Naive thymus-derived CD4-positive, alpha-beta T cell (primary cell): ENCODE measurements at regions not wholly inside any gene's neighbourhood (a gene's known extent, or its start where the extent isn't known, plus 50 kb on each side); places are given as distances from the start of the nearest gene placed in this dataset.

Experiments used
- ATAC-seq: fragments of 150-1000 bp; cut with Tn5 transposase; 2 replicates; pipeline ENCODE4 v1.10.0; 2021; ENCODE audit warnings: mild to moderate bottlenecking, moderate library complexity
- CTCF ChIA-PET: fragments of 350-600 bp; sonication (Branson Sonifier 250); formaldehyde crosslinking; loops from one replicate; lab custom pipeline; 2021; ENCODE audit warnings: antibody characterized with exemption; lab: Charles Lee
- POLR2A ChIA-PET: fragments of 350-600 bp; sonication (Branson Sonifier 250); formaldehyde crosslinking; loops from one replicate; lab custom pipeline; 2021; ENCODE audit warnings: antibody characterized with exemption, inconsistent platforms; lab: Charles Lee
- DNase-seq, 9 donors: peaks; one replicate each; pipeline versions ENCODE4 v3.0.0 to v3.0.0-alpha.2; 2020 to 2022; ENCODE audit warnings: mixed read lengths in 1 of 9
- H3K27ac ChIP-seq: one replicate; pipeline ENCODE4 v1.7.0; 2013; ENCODE audit warnings: mild to moderate bottlenecking, low read depth, low read length, moderate library complexity
- H3K27me3 ChIP-seq, 2 donors: one replicate each; pipeline ENCODE4 v1.7.0; 2013; ENCODE audit warnings: low read length in 2 of 2, mild to moderate bottlenecking in 2 of 2, moderate library complexity in 2 of 2; ENCODE audit not compliant: control insufficient read depth in 2 of 2, insufficient read depth in 2 of 2
- H3K36me3 ChIP-seq, 3 experiments: 1 replicate in 2 of 3; 2 replicates in 1 of 3; pipeline ENCODE4 v1.7.0; 2013; ENCODE audit warnings: low read length in 3 of 3, mild to moderate bottlenecking in 3 of 3, moderate library complexity in 1 of 3; ENCODE audit not compliant: insufficient read depth in 3 of 3, control insufficient read depth in 2 of 3
- H3K4me1 ChIP-seq, 2 donors: one replicate each; pipeline ENCODE4 v1.7.0; 2013; ENCODE audit warnings: low read length in 2 of 2, mild to moderate bottlenecking in 2 of 2, moderate library complexity in 1 of 2; ENCODE audit not compliant: control insufficient read depth in 2 of 2, insufficient read depth in 2 of 2
- H3K4me3 ChIP-seq: 2 replicates; pipeline ENCODE4 v1.7.0; 2013; ENCODE audit warnings: mild to moderate bottlenecking, low read length
- H3K9me3 ChIP-seq, 3 experiments: 1 replicate in 2 of 3; 2 replicates in 1 of 3; pipeline ENCODE4 v1.7.0; 2013; ENCODE audit warnings: low read length in 3 of 3; ENCODE audit not compliant: control insufficient read depth in 2 of 3
- H3K27ac Mint-ChIP-seq, 9 donors: one replicate each; pipeline ENCODE4 v1.8.0; 2020 to 2022; ENCODE audit warnings: mixed read lengths in 9 of 9, mild to moderate bottlenecking in 8 of 9, moderate library complexity in 5 of 9, inconsistent platforms in 2 of 9
- H3K27me3 Mint-ChIP-seq, 5 donors: one replicate each; pipeline ENCODE4 v1.8.0; 2021 to 2022; ENCODE audit warnings: mixed read lengths in 5 of 5, mild to moderate bottlenecking in 1 of 5
- H3K36me3 Mint-ChIP-seq, 5 donors: one replicate each; pipeline ENCODE4 v1.8.0; 2020 to 2022; ENCODE audit warnings: mixed read lengths in 5 of 5, mild to moderate bottlenecking in 3 of 5, inconsistent platforms in 1 of 5
- H3K4me1 Mint-ChIP-seq, 7 donors: one replicate each; pipeline ENCODE4 v1.8.0; 2020 to 2022; ENCODE audit warnings: mixed read lengths in 7 of 7, mild to moderate bottlenecking in 3 of 7, inconsistent platforms in 1 of 7
- H3K4me3 Mint-ChIP-seq, 10 donors: one replicate each; pipeline ENCODE4 v1.8.0; 2020 to 2022; ENCODE audit warnings: mild to moderate bottlenecking in 10 of 10, mixed read lengths in 10 of 10, moderate library complexity in 6 of 10, inconsistent platforms in 2 of 10
- H3K9me3 Mint-ChIP-seq, 11 donors: one replicate each; pipeline ENCODE4 v1.8.0; 2020 to 2022; ENCODE audit warnings: mixed read lengths in 11 of 11, mild to moderate bottlenecking in 4 of 11, inconsistent platforms in 1 of 11, moderate library complexity in 1 of 11
- intact Hi-C, 2 donors: fragments of 100-400 bp; cut with micrococcal nuclease; formaldehyde crosslinking; loops; one replicate each; pipeline ENCODE4 v1.15.1; 2023

- Histone ChIP-seq H3K27ac (no peak overlapping the region), H3K36me3 (no peaks in the 10 kb centered on the region), H3K4me1 (no peaks in the 10 kb centered on the region), H3K9me3 (no peaks in the 10 kb centered on the region), H3K27me3 (no peaks in the 10 kb centered on the region), H3K4me3 (no peak overlapping the region)
- Mint-ChIP-seq H3K27ac (no peak overlapping the region), H3K36me3 (no peaks in the 10 kb centered on the region), H3K9me3 (peaks cover 0 to 4% (median 0%) of the 10 kb centered on the region in 11 donors), H3K27me3 (no peaks in the 10 kb centered on the region), H3K4me3 (no peak overlapping the region), H3K4me1 (no peaks in the 10 kb centered on the region)
- intact Hi-C loops, result no loop called here
- CTCF ChIA-PET, result no interaction called here
- no peak for ATAC-seq
- POLR2A ChIA-PET, result no interaction called here
- no peak for DNase-seq
Observed at GRCh38 chr6:55977959-55978665, 102.7 kb upstream of the BMP5 start.

- no peak for ATAC-seq
- Mint-ChIP-seq H3K27me3 (no peaks in the 10 kb centered on the region), H3K4me1 (no peaks in the 10 kb centered on the region), H3K4me3 (no peak overlapping the region), H3K27ac (no peak overlapping the region), H3K9me3 (peaks cover 0 to 2% (median 0%) of the 10 kb centered on the region in 11 donors), H3K36me3 (no peaks in the 10 kb centered on the region)
- H3K27me3 ChIP-seq, result no peaks in the 10 kb centered on the region
- POLR2A ChIA-PET, result no interaction called here
- H3K36me3 ChIP-seq, result no peaks in the 10 kb centered on the region
- H3K4me3 ChIP-seq, result no peak overlapping the region
- CTCF ChIA-PET, result no interaction called here
- intact Hi-C loops, result no loop called here
- no peak for DNase-seq
- H3K9me3 ChIP-seq, result no peaks in the 10 kb centered on the region
- H3K4me1 ChIP-seq, result no peaks in the 10 kb centered on the region
- no peak overlapping the region for H3K27ac ChIP-seq
Observed at GRCh38 chr6:55974688-55975087, 99.3 kb upstream of the BMP5 start.

- Histone ChIP-seq H3K27ac (no peak overlapping the region), H3K4me1 (no peaks in the 10 kb centered on the region), H3K9me3 (no peaks in the 10 kb centered on the region), H3K4me3 (no peak overlapping the region), H3K27me3 (no peaks in the 10 kb centered on the region), H3K36me3 (no peaks in the 10 kb centered on the region)
- ATAC-seq, result no peak
- no peak overlapping the region for H3K4me3 Mint-ChIP-seq
- no peak for DNase-seq
- H3K36me3 Mint-ChIP-seq, result no peaks in the 10 kb centered on the region
- intact Hi-C loops, result no loop called here
- ChIA-PET CTCF (no interaction called here), POLR2A (no interaction called here)
- no peak overlapping the region for H3K27ac Mint-ChIP-seq
- no peaks in the 10 kb centered on the region for H3K4me1 Mint-ChIP-seq
- H3K9me3 Mint-ChIP-seq, result peaks cover 0 to 4% (median 0%) of the 10 kb centered on the region in 11 donors
- no peaks in the 10 kb centered on the region for H3K27me3 Mint-ChIP-seq
Observed at GRCh38 chr6:55972091-55972490, 96.7 kb upstream of the BMP5 start.

GRCh38 chr6:55969526-55969925, 94.1 kb upstream of the BMP5 start:
- ChIA-PET POLR2A (no interaction called here), CTCF (no interaction called here)
- H3K4me3 Mint-ChIP-seq, result no peak overlapping the region
- H3K27me3 Mint-ChIP-seq, result no peaks in the 10 kb centered on the region
- Histone ChIP-seq H3K36me3 (no peaks in the 10 kb centered on the region), H3K27me3 (no peaks in the 10 kb centered on the region), H3K4me1 (no peaks in the 10 kb centered on the region), H3K4me3 (no peak overlapping the region), H3K9me3 (no peaks in the 10 kb centered on the region), H3K27ac (no peak overlapping the region)
- peaks cover 0 to 4% (median 0%) of the 10 kb centered on the region in 11 donors for H3K9me3 Mint-ChIP-seq
- no peak overlapping the region for H3K27ac Mint-ChIP-seq
- intact Hi-C loops, result no loop called here
- DNase-seq (no peak), ATAC-seq (no peak)
- H3K36me3 Mint-ChIP-seq, result no peaks in the 10 kb centered on the region
- H3K4me1 Mint-ChIP-seq, result no peaks in the 10 kb centered on the region

GRCh38 chr6:55968926-55969325, 93.5 kb upstream of the BMP5 start:
- H3K27ac ChIP-seq, result no peak overlapping the region
- no peaks in the 10 kb centered on the region for H3K27me3 ChIP-seq
- H3K27me3 Mint-ChIP-seq, result no peaks in the 10 kb centered on the region
- no peaks in the 10 kb centered on the region for H3K9me3 ChIP-seq
- H3K36me3 Mint-ChIP-seq, result no peaks in the 10 kb centered on the region
- no peaks in the 10 kb centered on the region for H3K4me1 Mint-ChIP-seq
- intact Hi-C loops, result no loop called here
- ATAC-seq (no peak), DNase-seq (no peak)
- CTCF ChIA-PET, result no interaction called here
- no peaks in the 10 kb centered on the region for H3K4me1 ChIP-seq
- no peak overlapping the region for H3K4me3 Mint-ChIP-seq
- H3K36me3 ChIP-seq, result no peaks in the 10 kb centered on the region
- POLR2A ChIA-PET, result no interaction called here
- H3K4me3 ChIP-seq, result no peak overlapping the region
- H3K27ac Mint-ChIP-seq, result no peak overlapping the region
- peaks cover 0 to 7% (median 0%) of the 10 kb centered on the region in 11 donors for H3K9me3 Mint-ChIP-seq

GRCh38 chr6:55964136-55964535, 88.7 kb upstream of the BMP5 start:
- POLR2A ChIA-PET, result no interaction called here
- H3K4me3 ChIP-seq, result no peak overlapping the region
- Mint-ChIP-seq H3K27me3 (no peaks in the 10 kb centered on the region), H3K4me1 (no peaks in the 10 kb centered on the region), H3K27ac (no peak overlapping the region), H3K36me3 (no peaks in the 10 kb centered on the region), H3K9me3 (peaks cover 0 to 10% (median 0%) of the 10 kb centered on the region in 11 donors), H3K4me3 (no peak overlapping the region)
- H3K27ac ChIP-seq, result no peak overlapping the region
- CTCF ChIA-PET, result no interaction called here
- H3K9me3 ChIP-seq, result no peaks in the 10 kb centered on the region
- H3K36me3 ChIP-seq, result no peaks in the 10 kb centered on the region
- DNase-seq (no peak), ATAC-seq (no peak)
- no peaks in the 10 kb centered on the region for H3K4me1 ChIP-seq
- intact Hi-C loops, result no loop called here
- no peaks in the 10 kb centered on the region for H3K27me3 ChIP-seq

GRCh38 chr6:55963301-55963700, 87.9 kb upstream of the BMP5 start:
- no peaks in the 10 kb centered on the region for H3K36me3 ChIP-seq
- CTCF ChIA-PET, result no interaction called here
- no peaks in the 10 kb centered on the region for H3K27me3 ChIP-seq
- peaks cover 0 to 10% (median 0%) of the 10 kb centered on the region in 11 donors for H3K9me3 Mint-ChIP-seq
- H3K4me1 Mint-ChIP-seq, result no peaks in the 10 kb centered on the region
- DNase-seq, result no peak
- POLR2A ChIA-PET, result no interaction called here
- no peaks in the 10 kb centered on the region for H3K27me3 Mint-ChIP-seq
- no peak overlapping the region for H3K4me3 Mint-ChIP-seq
- H3K27ac ChIP-seq, result no peak overlapping the region
- H3K27ac Mint-ChIP-seq, result no peak overlapping the region
- no peak overlapping the region for H3K4me3 ChIP-seq
- intact Hi-C loops, result no loop called here
- H3K9me3 ChIP-seq, result no peaks in the 10 kb centered on the region
- H3K36me3 Mint-ChIP-seq, result no peaks in the 10 kb centered on the region
- ATAC-seq, result no peak
- H3K4me1 ChIP-seq, result no peaks in the 10 kb centered on the region
